GM21576 (cell line): ENCODE measurements at regions not wholly inside any gene's neighbourhood (a gene's known extent, or its start where the extent isn't known, plus 50 kb on each side); places are given as distances from the start of the nearest gene placed in this dataset.
"Not testable (repeated sequence)": the region's sequence is repeated elsewhere in the genome, so short reads cannot be mapped to it uniquely, and the experiment has no call there.

Source experiments
- ATAC-seq: cut with Tn5 transposase; IDR thresholded peaks from one replicate; pipeline ENCODE4 v1.9.1; 2021; ENCODE audit warnings: mild to moderate bottlenecking, moderate library complexity; ENCODE audit not compliant: unreplicated experiment

- no peak for ATAC-seq
These were observed 392.0 kb upstream of the SASH1 start for GRCh38 chr6:147950623-147950987.

- no peak for ATAC-seq
These were observed 390.9 kb upstream of the SASH1 start for GRCh38 chr6:147951726-147952125.

- ATAC-seq: no peak
These were observed 387.7 kb upstream of the SASH1 start for GRCh38 chr6:147954938-147955337.

GRCh38 chr6:147958683-147959082, 384.0 kb upstream of the SASH1 start:
- no peak for ATAC-seq

GRCh38 chr6:147961481-147962141, 381.0 kb upstream of the SASH1 start:
- ATAC-seq: no peak

- not testable (repeated sequence) for ATAC-seq
These were observed 377.2 kb upstream of the SASH1 start for GRCh38 chr6:147965448-147965847.

- no peak for ATAC-seq
These were observed 371.7 kb upstream of the SASH1 start for GRCh38 chr6:147970970-147971369.

GRCh38 chr6:147972448-147972847, 370.2 kb upstream of the SASH1 start:
- no peak for ATAC-seq

- no peak for ATAC-seq
These were observed 368.8 kb upstream of the SASH1 start for GRCh38 chr6:147973806-147974205.

GRCh38 chr6:147974376-147974775, 368.3 kb upstream of the SASH1 start:
- no peak for ATAC-seq

- no peak for ATAC-seq
These were observed 364.7 kb upstream of the SASH1 start for GRCh38 chr6:147977851-147978465.

GRCh38 chr6:147979966-147980365, 362.7 kb upstream of the SASH1 start:
- no peak for ATAC-seq

- no peak for ATAC-seq
These were observed 358.9 kb upstream of the SASH1 start for GRCh38 chr6:147983581-147984366.

- ATAC-seq: no peak
These were observed 355.8 kb upstream of the SASH1 start for GRCh38 chr6:147986846-147987245.

- no peak for ATAC-seq
These were observed 352.5 kb upstream of the SASH1 start for GRCh38 chr6:147990159-147990558.

- ATAC-seq: no peak
These were observed 350.7 kb upstream of the SASH1 start for GRCh38 chr6:147991961-147992360.

GRCh38 chr6:147999001-147999540, 343.6 kb upstream of the SASH1 start:
- no peak for ATAC-seq

GRCh38 chr6:148001844-148002642, 340.6 kb upstream of the SASH1 start:
- no peak for ATAC-seq

GRCh38 chr6:148004651-148005050, 338.0 kb upstream of the SASH1 start:
- ATAC-seq: no peak

GRCh38 chr6:148005806-148006205, 336.8 kb upstream of the SASH1 start:
- ATAC-seq: no peak

- ATAC-seq: not testable (repeated sequence)
These were observed 332.1 kb upstream of the SASH1 start for GRCh38 chr6:148010516-148010915.
